ENCODE measurements at regions not wholly inside any gene's neighbourhood (a gene's known extent, or its start where the extent isn't known, plus 50 kb on each side); places are given as distances from the start of the nearest gene placed in this dataset.
A peak's percentile ranks its signal among the peaks of the same experiment; 100 is the strongest.

DNA sequence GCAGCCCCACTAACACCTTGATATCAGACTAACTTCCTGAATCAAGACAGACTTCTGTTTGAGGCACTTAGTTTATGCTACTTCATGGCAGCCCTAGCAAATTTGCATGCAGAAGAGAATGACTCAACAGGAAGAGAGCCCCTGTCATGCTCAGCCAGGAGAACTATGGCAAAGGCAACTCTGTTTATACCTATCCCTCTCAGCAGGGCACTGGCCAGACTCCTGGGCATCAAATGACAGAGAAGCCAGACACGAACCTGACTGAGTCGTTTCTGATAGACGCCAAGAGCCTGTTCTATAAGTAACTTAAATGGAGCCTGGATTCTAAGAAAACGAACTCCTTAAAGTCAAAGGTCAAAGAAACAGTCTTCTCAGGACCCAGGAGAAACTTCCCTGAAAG lies 50.9 kb upstream of the UNC5B start:
- peak; percentile 12 for DNase-seq

All from OCI-M1 (cell line).